ENCODE measurements at regions not wholly inside any gene's neighbourhood (a gene's known extent, or its start where the extent isn't known, plus 50 kb on each side); places are given as distances from the start of the nearest gene placed in this dataset.

DNA sequence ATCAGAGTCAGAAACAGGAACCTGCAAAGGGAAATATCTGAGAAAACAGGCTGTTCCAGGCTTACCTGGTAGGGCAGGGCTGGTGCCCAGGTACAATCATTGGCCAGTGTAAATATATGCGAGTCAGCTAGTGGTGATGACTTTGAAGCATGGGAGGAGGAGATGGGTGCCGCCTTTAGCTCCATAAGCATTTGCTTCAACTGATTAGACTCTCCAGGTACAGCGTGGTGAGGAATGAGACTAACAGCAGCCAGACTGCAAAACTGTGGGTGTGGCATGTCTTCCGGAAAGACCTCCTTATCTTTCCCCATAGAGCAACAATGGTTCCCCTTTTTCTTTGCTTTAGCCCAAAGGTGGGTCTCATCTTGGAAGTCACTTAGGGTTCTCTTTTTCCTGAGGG lies 137.2 kb downstream of the LRIG2 start:
- POLR2A ChIA-PET = no interaction called here
- 31% methylated on average over 4 of the region's 4 CpGs for WGBS (ENCODE audit: low lambda C conversion rate)
- ATAC-seq (no peak), FAIRE-seq (no peak), DNase-seq (ENCODE audit: low spot score) (no peak)
- H3K9ac ChIP-seq (ENCODE audit: insufficient read depth, low read depth, low read length) = no peak overlapping the region
- intact Hi-C loops (cut with micrococcal nuclease; ENCODE audit: unreplicated experiment) (loop anchor here (10.0 kb wide), 1 partner anchor 245 kb away; no protein-coding TSS in a partner anchor), in situ Hi-C loops (cut with HindIII; ENCODE audit: extremely low pct_ligation_motif_present, low pct_unique_long_range_greater_than_20kb) (no loop called here)
- H3K9me3 ChIP-seq (ENCODE audit: low read length) = no peaks in the 10 kb centered on the region
- no peaks in the 10 kb centered on the region for H3K36me3 ChIP-seq (replicated peaks in 1 of 2; ENCODE audit: control insufficient read depth in 1 of 2, insufficient read depth in 2 of 2, low read length in 2 of 2)
- H3K79me2 ChIP-seq (ENCODE audit: insufficient read depth, low read length) = no peaks in the 10 kb centered on the region
- no peaks in the 10 kb centered on the region for H4K20me1 ChIP-seq (ENCODE audit: insufficient read depth, low read length)
- no peak overlapping the region for H3K27ac ChIP-seq (ENCODE audit: extremely low read length, insufficient read depth, low read length)
- H3K27me3 ChIP-seq (ENCODE audit: control insufficient read depth in 1 of 2, insufficient read depth in 2 of 2, low read length in 2 of 2) = peaks cover 0 to 4% of the 10 kb centered on the region in 2 experiments; a peak in 2 of 5 replicates
- no peak overlapping the region for H2AFZ ChIP-seq (ENCODE audit: low read length)
- no peak overlapping the region for H3K4me3 ChIP-seq (replicated peaks in 1 of 3; ENCODE audit: insufficient read depth in 1 of 3, low read depth in 2 of 3, low read length in 3 of 3)
- CTCF ChIA-PET (ENCODE audit: low intra/inter-chr PET ratio, low total read pairs) = no interaction called here
- H3K4me2 ChIP-seq (ENCODE audit: low read depth, low read length) = no peak overlapping the region
- H3K4me1 ChIP-seq (ENCODE audit: insufficient read depth, low read length) = peaks cover 30% of the 10 kb centered on the region
- BruUV-seq (replicated peaks) = no TSS peak
- no peak for TF ChIP-seq ZNF605 (CRISPR knock-in tag; IDR thresholded peaks at IDR 0.05)
- TF ChIP-seq, protein P1, sequence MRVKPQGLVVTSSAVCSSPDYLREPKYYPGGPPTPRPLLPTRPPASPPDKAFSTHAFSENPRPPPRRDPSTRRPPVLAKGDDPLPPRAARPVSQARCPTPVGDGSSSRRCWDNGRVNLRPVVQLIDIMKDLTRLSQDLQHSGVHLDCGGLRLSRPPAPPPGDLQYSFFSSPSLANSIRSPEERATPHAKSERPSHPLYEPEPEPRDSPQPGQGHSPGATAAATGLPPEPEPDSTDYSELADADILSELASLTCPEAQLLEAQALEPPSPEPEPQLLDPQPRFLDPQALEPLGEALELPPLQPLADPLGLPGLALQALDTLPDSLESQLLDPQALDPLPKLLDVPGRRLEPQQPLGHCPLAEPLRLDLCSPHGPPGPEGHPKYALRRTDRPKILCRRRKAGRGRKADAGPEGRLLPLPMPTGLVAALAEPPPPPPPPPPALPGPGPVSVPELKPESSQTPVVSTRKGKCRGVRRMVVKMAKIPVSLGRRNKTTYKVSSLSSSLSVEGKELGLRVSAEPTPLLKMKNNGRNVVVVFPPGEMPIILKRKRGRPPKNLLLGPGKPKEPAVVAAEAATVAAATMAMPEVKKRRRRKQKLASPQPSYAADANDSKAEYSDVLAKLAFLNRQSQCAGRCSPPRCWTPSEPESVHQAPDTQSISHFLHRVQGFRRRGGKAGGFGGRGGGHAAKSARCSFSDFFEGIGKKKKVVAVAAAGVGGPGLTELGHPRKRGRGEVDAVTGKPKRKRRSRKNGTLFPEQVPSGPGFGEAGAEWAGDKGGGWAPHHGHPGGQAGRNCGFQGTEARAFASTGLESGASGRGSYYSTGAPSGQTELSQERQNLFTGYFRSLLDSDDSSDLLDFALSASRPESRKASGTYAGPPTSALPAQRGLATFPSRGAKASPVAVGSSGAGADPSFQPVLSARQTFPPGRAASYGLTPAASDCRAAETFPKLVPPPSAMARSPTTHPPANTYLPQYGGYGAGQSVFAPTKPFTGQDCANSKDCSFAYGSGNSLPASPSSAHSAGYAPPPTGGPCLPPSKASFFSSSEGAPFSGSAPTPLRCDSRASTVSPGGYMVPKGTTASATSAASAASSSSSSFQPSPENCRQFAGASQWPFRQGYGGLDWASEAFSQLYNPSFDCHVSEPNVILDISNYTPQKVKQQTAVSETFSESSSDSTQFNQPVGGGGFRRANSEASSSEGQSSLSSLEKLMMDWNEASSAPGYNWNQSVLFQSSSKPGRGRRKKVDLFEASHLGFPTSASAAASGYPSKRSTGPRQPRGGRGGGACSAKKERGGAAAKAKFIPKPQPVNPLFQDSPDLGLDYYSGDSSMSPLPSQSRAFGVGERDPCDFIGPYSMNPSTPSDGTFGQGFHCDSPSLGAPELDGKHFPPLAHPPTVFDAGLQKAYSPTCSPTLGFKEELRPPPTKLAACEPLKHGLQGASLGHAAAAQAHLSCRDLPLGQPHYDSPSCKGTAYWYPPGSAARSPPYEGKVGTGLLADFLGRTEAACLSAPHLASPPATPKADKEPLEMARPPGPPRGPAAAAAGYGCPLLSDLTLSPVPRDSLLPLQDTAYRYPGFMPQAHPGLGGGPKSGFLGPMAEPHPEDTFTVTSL (CRISPR knock-in tag; IDR thresholded peaks at IDR 0.05; ENCODE audit: borderline replicate concordance) = no peak
- TF ChIP-seq MAZ (IDR thresholded peaks at IDR 0.05; ENCODE audit: borderline replicate concordance, low read depth, low read length) = no peak
- no peak for TF ChIP-seq MAZ (CRISPR knock-in tag; IDR thresholded peaks at IDR 0.05; ENCODE audit: low read depth)
- no peak for TF ChIP-seq ZSCAN25 (CRISPR knock-in tag; IDR thresholded peaks at IDR 0.05)
- TF ChIP-seq, protein P2, sequence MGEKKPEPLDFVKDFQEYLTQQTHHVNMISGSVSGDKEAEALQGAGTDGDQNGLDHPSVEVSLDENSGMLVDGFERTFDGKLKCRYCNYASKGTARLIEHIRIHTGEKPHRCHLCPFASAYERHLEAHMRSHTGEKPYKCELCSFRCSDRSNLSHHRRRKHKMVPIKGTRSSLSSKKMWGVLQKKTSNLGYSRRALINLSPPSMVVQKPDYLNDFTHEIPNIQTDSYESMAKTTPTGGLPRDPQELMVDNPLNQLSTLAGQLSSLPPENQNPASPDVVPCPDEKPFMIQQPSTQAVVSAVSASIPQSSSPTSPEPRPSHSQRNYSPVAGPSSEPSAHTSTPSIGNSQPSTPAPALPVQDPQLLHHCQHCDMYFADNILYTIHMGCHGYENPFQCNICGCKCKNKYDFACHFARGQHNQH (CRISPR knock-in tag; IDR thresholded peaks at IDR 0.05) = no peak
- TF ChIP-seq POLR2AphosphoS5 (IDR thresholded peaks at IDR 0.05; ENCODE audit: low read depth, low read length) = no peak
- no peak for TF ChIP-seq RXRA (CRISPR knock-in tag; IDR thresholded peaks at IDR 0.05)
- no peak for TF ChIP-seq NR3C1 (CRISPR knock-in tag; IDR thresholded peaks at IDR 0.05)
- TF ChIP-seq NR2F6 (IDR thresholded peaks at IDR 0.05) = no peak
- no peak for TF ChIP-seq NR2F6 (CRISPR knock-in tag; IDR thresholded peaks at IDR 0.05)
- no peak for TF ChIP-seq ZNF674 (CRISPR knock-in tag; IDR thresholded peaks at IDR 0.05; ENCODE audit: low read depth)
- TF ChIP-seq POLR2G (IDR thresholded peaks at IDR 0.05; ENCODE audit: low read depth, low read length) = no peak
- TF ChIP-seq, protein P3, sequence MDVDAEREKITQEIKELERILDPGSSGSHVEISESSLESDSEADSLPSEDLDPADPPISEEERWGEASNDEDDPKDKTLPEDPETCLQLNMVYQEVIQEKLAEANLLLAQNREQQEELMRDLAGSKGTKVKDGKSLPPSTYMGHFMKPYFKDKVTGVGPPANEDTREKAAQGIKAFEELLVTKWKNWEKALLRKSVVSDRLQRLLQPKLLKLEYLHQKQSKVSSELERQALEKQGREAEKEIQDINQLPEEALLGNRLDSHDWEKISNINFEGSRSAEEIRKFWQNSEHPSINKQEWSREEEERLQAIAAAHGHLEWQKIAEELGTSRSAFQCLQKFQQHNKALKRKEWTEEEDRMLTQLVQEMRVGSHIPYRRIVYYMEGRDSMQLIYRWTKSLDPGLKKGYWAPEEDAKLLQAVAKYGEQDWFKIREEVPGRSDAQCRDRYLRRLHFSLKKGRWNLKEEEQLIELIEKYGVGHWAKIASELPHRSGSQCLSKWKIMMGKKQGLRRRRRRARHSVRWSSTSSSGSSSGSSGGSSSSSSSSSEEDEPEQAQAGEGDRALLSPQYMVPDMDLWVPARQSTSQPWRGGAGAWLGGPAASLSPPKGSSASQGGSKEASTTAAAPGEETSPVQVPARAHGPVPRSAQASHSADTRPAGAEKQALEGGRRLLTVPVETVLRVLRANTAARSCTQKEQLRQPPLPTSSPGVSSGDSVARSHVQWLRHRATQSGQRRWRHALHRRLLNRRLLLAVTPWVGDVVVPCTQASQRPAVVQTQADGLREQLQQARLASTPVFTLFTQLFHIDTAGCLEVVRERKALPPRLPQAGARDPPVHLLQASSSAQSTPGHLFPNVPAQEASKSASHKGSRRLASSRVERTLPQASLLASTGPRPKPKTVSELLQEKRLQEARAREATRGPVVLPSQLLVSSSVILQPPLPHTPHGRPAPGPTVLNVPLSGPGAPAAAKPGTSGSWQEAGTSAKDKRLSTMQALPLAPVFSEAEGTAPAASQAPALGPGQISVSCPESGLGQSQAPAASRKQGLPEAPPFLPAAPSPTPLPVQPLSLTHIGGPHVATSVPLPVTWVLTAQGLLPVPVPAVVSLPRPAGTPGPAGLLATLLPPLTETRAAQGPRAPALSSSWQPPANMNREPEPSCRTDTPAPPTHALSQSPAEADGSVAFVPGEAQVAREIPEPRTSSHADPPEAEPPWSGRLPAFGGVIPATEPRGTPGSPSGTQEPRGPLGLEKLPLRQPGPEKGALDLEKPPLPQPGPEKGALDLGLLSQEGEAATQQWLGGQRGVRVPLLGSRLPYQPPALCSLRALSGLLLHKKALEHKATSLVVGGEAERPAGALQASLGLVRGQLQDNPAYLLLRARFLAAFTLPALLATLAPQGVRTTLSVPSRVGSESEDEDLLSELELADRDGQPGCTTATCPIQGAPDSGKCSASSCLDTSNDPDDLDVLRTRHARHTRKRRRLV (CRISPR knock-in tag; IDR thresholded peaks at IDR 0.05) = no peak
- no peak for TF ChIP-seq KMT2A (CRISPR knock-in tag; IDR thresholded peaks at IDR 0.05)
- TF ChIP-seq ZNF782 (CRISPR knock-in tag; IDR thresholded peaks at IDR 0.05; ENCODE audit: borderline replicate concordance) = no peak
